ENCODE measurements at regions not wholly inside any gene's neighbourhood (a gene's known extent, or its start where the extent isn't known, plus 50 kb on each side); places are given as distances from the start of the nearest gene placed in this dataset.
"Not testable (repeated sequence)": the region's sequence is repeated elsewhere in the genome, so short reads cannot be mapped to it uniquely, and the experiment has no call there.

DNA sequence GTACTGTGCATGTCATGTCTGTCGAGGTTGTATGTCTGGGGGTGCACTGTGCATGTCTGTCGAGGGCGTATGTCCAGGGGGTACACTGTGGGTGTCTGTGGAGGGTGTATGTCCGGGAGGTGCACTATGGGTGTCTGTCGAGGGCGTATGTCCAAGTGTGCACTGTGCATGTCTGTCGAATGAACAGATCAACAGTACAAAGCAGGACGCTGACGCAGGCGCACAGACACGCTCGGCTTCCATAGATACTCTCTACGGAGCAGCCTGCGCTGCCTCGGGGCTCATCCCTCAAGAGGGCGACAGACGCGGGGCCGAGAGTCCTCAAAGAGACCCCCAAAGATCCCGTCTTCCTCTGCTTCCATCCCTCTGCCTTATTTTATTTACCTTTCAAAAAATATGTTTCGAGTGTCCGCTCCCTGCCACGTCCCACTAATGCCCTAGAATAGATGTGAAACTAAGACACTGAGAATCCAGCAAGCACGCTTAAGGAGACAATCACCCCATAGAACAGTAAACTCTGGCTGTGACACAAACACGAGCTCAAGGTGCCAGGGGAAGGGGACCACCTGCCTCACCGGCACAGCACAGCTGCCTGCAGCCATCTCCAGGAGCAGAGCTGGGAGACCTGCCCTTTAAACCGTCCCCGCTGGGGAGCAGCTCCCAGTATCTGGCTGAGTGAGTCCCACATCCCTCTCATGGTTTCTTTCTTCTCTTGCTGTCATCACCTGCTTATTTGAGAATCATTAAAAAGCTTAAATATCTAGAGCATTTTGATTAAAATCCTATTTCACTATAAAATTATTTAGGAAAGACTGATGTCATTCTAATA is 250.5 kb upstream of the MYT1L start:
- no peak for DNase-seq (ENCODE audit: low read depth in 4 of 4, low spot score in 1 of 4)

DNA sequence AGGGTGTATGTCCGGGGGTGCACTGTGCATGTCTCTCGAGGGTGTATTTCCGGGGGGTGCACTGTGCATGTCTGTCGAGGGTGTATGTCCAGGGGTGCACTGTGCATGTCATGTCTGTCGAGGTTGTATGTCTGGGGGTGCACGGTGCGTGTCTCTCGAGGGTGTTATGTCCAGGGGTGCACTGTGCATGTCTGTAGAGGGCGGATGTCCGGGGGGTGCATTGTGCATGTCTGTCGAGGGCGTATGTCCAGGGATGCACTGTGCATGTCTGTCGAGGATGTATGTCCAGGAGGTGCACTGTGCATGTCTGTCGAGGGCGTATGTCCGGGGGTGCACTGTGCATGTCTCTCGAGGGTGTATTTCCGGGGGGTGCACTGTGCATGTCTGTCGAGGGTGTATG is 249.8 kb upstream of the MYT1L start:
- not testable (repeated sequence) for DNase-seq (ENCODE audit: low read depth in 4 of 4, low spot score in 1 of 4)

DNA sequence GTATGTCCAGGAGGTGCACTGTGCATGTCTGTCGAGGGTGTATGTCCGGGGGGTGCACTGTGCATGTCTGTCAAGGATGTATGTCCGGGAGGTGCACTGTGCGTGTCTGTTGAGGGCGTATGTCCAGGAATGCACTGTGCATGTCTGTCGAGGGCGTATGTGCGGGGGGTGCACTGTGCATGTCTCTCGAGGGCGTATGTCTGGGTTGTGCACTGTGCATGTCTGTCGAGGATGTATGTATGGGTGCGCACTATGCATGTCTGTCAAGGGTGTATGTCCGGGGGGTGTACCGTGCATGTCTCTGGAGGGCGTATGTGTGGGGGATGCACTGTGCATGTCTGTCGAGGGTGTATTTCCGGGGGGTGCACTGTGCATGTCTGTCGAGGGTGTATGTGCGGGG is 249.3 kb upstream of the MYT1L start:
- DNase-seq (ENCODE audit: low read depth in 4 of 4, low spot score in 1 of 4), result no peak

DNA sequence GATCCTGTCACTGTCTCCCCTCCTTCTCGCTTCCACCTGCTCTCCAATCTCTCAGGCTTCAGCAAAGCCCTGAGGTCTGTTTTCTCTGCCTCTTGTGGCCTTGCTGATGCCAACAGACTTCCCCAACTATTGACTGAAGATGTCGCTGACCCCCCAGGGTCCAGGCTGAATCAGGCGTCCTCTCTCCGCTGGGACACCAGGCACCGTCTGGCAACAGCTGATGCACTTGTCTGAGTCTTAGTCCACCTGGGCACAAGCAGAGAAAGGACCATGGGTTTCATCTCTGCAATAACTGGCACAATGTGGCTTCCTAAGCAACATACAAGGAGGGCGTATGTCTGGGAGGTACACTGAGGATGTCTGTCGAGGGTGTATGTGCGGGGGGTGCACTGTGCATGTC is 248.7 kb upstream of the MYT1L start:
- DNase-seq (ENCODE audit: low read depth in 4 of 4, low spot score in 1 of 4), result no peak

DNA sequence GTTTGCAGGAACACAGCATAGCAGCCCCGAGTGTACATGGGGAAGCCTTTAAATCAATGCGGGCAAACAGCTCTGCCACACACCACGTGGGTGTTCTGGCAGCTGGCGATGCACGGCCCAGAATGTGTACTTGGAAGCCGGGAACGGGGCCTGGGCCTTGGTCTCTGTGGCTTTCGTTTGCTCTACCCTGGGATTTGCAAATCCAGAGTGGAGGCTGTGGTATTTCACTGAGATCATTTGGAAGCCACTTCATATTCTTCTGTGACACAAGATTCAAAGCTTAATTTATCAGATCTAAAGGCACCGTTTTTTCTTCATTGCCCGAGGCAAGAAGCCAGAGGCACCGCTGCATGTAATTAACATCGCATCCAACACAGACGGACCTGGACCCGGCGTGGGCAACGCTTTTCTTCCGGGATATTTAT is 246.3 kb upstream of the MYT1L start:
- DNase-seq (ENCODE audit: low read depth in 4 of 4, low spot score in 1 of 4), result no peak

DNA sequence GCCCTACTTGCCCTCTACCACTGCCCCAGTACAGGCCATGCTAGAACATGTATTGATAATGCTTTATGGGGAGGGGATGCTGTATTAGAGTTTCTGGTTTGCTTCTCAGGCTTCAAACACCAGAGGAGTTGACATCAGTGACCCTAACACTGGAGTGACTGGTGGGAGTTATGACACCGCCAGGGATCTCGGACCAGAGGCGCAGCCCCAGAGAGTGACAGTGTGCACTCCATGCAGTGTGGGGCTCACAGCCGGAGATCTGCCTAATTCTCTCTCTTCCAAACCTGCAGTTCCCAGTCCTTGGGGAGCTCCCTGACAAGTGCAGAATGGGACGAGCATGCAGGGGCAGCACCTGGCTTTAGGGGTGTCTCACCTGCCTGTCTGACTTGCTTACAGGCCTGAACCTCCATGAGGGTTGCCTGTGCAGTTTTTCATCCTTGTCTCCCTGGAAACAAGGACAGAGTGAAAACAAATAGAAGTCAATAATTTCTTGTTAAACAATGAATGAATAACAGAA is 244.9 kb upstream of the MYT1L start:
- no peak for DNase-seq (ENCODE audit: low read depth in 4 of 4, low spot score in 1 of 4)

DNA sequence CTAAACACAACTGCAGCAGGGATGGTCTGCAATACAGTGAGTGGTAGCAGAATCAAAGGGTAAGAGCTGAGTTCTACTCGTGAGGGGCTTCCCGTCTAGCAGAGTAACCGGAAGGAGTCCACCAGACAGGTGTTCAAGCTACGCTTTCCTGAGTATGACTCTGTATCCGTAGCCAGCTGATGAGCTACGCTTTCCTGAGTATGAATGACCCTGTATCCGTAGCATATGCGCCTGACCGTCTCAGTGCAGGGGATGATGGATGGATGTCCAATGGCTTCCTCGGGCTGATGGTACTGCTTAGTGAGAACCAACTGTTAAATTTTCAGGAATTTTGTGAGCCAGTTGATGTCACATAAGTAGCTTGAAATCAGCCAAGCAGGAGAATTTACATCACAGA is 244.1 kb upstream of the MYT1L start:
- no peak for DNase-seq (ENCODE audit: low read depth in 4 of 4, low spot score in 1 of 4)

DNA sequence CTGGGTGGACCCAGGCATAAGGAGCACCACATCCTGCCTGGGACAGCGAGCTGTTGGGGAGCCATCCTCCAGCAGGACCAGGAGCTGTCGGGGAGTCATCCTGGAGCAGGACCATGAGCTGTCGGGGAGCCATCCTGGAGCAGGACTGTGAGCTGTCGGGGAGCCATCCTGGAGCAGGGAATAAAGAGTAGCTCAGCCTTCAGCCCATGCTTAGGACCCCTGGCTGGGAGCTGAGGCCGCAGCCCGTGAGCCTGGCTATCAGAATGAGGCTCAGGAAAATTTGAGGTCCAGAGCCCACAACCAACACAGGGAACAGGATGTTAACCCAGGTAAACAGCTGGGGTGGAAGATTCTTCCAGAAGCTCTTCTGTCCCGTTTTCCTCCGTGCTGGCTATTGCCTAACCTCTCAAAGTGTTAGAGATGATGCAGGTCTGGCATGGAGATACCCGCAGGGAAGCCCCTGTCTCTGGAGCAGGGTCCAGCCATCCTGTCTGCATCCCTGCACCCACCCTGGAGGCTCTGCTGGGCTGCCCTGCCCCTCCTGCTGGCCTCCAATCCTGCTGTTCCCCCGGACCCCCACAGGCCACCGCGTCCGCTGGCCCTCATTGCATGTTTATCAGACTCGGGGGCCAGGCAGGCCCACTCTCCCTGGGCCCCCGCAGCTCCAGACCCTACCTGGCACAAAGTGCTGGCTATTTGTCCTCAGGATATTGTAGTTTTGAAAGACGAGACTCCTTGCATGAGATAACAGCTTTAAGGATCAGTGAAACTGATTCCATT is 243.5 kb upstream of the MYT1L start:
- DNase-seq (ENCODE audit: low read depth in 4 of 4, low spot score in 1 of 4), result no peak

DNA sequence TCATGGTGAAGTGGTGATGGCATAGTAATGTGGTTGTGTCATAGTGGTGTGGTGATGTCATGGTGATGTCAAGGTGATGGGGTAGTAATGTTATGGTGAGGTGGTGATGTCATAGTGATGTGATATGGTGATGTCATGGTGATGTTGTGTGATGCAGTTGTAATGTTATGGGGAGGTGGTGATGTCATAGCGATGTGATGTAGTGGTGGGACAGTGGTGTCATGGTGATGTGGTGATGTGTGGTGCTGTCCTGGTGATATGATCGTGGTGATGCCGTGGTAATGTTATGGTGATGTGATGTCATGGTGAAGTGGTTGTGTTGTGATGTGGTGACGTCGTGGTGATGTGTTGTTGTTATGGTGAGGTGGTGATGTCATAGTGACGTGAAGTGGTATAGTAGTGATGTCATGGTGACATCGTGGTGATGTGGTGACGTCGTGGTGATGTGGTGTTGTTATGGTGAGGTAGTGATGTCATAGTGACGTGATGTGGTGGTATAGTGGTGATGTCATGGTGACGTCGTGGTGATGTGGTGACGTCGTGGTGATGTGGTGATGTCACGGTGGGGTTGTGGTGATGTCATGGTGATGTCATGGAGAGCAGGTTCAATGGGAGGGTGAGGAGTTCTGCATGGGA is 242.7 kb upstream of the MYT1L start:
- DNase-seq (ENCODE audit: low read depth in 4 of 4, low spot score in 1 of 4), result no peak

DNA sequence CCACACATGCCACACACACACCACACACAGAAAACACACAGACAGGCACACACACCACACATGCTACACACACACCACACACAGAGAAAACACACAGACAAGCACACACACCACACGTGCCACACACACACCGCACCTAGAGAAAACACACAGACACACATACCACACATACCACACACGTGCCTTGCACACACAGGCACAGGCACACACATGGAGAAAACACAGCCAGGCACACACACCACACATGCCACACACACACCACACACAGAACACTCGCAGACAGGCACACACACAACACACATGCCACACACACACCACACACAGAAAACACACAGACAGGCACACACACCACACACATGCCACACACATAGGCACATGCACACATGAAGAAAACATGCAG is 242.1 kb upstream of the MYT1L start:
- DNase-seq (ENCODE audit: low read depth in 4 of 4, low spot score in 1 of 4), result no peak

DNA sequence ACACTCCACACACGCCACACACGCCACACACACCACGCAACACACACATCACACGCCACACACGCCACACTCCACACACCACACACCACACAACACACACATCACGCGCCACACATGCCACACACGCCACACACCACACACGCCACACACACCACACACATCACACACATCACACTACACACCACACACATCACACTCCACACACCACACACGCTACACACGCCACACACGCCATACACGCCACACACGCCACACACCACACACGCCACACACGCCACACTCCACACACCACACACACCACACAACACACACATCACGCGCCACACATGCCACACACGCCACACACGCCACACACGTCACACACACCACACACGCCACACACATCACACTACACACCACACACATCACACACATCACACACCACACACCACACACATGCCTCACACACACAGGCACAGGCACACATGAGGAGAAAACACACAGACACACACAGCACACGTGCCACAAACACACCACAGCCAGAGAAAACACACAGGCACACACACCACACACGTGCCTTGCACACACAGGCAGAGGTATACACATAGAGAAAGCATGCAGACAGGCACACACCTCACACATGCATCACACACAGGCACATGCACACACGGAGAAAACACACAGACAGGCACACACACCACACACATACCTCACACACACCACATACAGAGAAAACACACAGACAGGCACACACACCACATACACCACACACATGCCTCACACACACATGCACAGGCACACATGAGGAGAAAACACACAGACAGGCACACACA is 241.5 kb upstream of the MYT1L start:
- DNase-seq (ENCODE audit: low read depth in 4 of 4, low spot score in 1 of 4), result no peak

DNA sequence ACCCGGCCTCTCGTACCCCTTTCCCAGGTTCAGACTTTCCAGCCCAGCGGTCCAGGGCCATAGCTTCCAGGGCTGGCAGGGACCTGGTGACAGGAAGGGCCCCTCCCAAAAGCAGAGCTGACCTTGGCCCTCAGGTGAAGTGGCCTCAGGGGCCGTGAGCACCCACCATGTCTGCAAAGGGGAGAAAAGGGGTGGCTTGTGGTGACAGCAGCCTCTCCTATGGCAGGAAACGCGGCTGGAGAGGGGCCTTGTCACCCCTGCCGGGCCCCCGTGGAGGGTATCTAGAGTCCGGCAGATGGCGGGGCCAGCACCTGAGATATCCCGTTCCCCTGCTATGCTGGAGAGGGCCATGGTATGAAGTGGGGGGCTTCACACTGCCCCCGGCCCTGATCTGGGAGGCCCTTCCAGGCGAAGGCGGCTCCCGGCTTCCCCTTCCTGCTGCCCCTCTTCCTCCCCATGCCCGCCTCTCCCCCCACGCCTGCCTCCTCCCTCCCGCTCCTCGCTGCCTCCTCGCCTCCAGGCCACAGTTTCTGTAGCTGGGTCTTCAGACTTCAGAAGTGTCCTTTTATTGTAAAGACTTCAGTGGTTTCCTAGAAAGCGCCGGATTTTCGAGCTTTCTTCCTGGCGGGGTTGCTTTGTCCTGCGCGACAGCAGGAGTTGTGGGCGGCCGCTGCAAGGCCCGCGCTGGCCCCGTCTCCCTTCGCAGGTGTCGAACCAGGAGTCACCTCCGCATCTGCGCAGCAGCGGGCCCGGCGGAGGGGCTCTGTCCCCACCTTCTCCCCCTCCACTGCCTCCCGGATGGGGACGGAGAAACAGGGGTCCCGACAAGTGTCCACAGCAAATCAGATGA is 240.5 kb upstream of the MYT1L start:
- no peak for DNase-seq (ENCODE audit: low read depth in 4 of 4, low spot score in 1 of 4)

DNA sequence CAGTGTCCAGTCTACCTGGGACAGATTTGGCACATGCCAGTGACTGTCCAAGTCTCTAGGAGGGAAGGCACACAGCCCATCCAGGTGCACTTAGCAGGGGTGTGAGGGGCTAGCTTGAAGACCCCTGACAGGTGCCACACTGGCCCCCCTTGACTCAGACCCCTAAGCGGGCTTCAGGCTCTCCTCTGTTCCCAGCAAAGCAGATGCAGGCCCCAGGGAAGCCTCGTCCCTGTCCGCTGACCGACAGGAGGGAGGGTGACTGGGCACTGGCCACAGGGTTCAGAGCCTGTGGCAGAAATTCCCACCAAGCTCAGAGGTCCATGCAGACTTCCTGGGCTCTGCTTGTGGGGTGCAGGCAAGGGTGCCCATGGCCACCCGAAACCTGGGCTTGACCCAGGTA is 239.8 kb upstream of the MYT1L start:
- DNase-seq (ENCODE audit: low read depth in 4 of 4, low spot score in 1 of 4), result no peak

DNA sequence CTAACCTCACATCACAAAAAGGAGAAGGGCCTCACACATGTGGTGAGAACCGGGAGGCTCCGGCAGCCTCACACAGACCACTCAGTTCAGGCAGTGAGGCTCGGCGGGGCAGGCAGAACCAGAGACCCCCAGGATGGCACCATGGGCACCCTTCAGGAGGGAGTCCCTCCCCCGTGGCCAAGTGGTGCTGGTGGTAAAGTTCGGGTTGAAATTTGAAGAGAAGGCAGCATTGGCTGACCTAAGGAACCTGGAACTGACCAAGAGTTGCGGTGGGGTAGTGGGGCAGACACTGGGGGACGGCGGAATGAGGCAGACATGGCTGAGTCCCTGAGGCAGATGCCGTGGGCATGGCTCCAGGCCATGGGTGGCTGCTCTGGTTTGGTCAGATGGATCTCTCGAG is 239.3 kb upstream of the MYT1L start:
- no peak for DNase-seq (ENCODE audit: low read depth in 4 of 4, low spot score in 1 of 4)

DNA sequence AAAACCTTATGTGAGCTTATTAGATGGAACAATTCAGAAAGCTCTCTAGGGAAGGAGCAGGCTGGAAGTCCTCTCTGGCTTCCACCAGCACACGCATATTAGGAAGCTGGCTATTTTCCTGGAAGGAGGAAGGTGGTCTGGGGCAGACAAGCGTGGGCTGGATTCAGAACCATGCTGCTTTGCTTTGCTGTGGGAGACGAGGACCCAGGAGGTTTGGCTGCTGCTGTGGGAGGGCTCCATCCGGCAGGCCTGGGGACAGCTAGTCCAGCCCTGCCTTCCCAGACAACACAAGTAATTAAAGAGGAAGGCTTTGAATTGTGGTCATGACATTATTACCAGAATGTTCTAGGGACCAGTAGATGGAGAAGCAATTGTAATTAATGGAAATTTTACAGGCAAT is 238.8 kb upstream of the MYT1L start:
- no peak for DNase-seq (ENCODE audit: low read depth in 4 of 4, low spot score in 1 of 4)

DNA sequence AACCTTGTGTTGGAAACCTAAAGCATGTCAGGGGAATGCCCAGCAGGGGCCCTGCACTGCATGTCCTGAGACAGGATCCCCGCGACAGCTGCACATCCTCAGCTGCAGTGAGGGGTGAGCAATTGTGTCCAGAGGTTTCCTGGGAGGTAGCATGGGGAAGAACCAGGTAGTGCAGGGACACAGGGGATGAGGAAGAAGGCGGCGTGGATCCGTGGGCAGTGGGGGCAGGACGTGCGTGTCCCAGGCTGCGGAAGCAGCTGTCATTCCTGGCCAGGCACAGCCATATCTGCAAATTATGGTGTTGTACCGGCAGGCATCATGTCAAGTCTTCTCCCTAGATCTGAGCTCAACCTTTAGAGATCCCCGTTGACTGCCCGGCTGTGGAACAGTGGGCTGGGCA is 238.2 kb upstream of the MYT1L start:
- DNase-seq (ENCODE audit: low read depth in 4 of 4, low spot score in 1 of 4), result no peak

DNA sequence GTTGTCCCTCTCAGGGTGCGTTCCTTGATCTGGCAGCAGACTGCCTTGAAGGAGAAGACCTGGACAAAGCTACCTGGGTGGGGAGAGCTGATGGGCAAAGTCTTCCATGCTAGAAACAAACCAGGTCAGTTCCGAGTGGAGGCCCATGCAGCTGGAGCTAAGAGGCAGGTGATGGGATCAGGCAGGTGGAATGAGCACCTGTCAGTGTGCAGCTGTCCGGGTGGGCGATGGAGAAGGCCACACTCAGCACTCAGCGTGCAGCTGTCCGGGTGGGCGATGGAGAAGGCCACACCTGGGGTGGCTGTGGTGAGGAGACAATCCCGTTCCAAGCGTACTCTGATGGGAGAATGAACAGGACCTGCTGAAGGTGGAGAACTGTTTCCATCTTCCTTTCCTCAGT is 237.3 kb upstream of the MYT1L start:
- no peak for DNase-seq (ENCODE audit: low read depth in 4 of 4, low spot score in 1 of 4)

DNA sequence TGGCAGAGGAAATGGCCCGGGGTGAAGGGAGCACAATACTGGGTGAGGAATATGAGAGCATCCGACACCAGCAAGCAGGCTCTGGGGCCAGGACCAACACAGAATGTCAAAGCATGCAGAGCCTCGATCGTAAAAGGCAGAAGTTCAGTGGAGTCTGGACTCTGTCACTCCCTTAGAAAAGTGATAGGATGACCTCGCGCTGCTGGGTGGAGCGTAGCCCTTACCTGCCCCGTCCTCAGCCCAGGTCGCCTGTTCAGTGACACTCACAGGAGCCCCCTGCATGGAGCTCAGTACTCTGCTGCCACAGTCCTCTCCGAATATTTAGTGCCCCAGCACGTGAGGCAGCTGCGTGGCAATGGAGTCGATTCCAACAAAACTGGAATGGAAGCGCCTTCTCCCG is 236.7 kb upstream of the MYT1L start:
- DNase-seq (ENCODE audit: low read depth in 4 of 4, low spot score in 1 of 4), result no peak

DNA sequence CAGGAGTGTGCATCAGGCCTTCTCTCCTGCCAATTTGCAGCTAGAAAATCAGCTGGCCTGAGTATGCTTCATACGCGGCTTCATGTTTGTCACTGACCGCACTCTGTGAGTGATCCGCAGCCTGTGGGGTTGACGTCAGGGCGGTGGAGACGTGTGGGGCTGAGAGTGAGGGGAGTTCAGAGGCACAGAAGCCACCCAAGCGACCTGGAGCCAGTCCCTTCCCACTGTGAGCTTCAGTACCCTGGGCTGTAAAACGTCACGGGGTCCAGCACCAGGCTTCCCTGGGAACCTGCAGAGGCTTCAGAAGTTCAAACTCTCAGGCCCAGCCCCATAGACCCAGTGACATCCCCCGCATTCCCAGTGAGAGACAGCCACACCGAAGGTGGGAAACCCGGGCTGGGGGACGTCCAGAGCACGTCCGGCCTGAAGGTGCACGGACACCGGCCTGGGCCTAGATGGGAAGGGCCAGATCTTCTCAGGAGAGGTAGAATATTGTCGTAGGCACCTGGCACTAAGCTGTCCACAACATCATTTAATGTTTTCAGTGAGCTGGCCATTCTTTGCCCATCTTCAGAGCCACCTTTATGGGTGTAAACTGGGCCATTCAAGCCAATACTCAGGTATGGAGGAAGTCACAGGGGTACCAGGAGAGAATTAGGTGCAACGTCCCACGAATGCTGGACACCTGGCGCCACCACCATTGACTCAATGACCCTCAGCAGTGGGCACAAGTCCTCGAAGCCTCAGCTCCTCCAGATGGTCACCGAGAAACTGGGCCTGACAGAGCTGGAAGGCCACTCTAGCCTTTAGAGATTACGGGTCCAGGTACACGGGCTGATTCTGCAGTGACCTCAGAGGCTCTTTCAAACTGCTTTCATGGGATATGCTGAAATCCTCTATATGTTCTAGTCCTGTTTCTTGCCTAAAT is 235.6 kb upstream of the MYT1L start:
- DNase-seq (ENCODE audit: low read depth in 4 of 4, low spot score in 1 of 4), result no peak
